ENCODE measurements at regions not wholly inside any gene's neighbourhood (a gene's known extent, or its start where the extent isn't known, plus 50 kb on each side); places are given as distances from the start of the nearest gene placed in this dataset.

DNA sequence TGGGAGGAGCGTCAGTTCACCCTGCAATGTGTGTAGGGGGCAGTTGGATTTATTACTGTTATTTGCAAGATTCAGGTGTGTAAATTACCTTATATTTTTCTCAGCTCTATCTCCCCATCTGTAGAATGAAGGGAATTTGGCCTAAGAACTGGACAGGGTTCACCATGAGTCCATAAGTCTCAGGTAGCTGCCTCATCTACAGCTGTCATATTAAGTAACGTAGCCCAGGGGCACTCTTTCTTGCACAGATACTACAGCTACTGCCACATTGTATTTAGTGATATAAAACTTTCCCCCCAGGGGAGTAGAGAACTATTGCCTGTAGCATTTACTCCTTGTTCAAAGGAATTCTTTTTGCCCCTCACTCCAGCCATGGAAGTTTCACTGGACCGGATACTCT lies 301.4 kb upstream of the ZNF608 start:
- Histone ChIP-seq H3K79me2 (ENCODE audit: low read length) (no peaks in the 10 kb centered on the region), H3K27ac (ENCODE audit: low read length) (no peak overlapping the region), H2AFZ (ENCODE audit: low read length) (no peak overlapping the region), H3K27me3 (ENCODE audit: low read length) (no peaks in the 10 kb centered on the region), H3K36me3 (ENCODE audit: low read depth, low read length) (no peaks in the 10 kb centered on the region), H4K20me1 (ENCODE audit: low read length) (no peaks in the 10 kb centered on the region), H3K4me3 (ENCODE audit: low read length) (no peak overlapping the region), H3K9me3 (ENCODE audit: low read length) (no peaks in the 10 kb centered on the region), H3K4me2 (ENCODE audit: low read length) (no peak overlapping the region), H3K4me1 (ENCODE audit: insufficient read depth, low read length) (peaks cover 60% of the 10 kb centered on the region), H3F3A (ENCODE audit: low read length, unreplicated experiment) (no peaks in the 10 kb centered on the region), H3K9ac (ENCODE audit: low read length) (no peak overlapping the region), H3K9me2 (replicated peaks; ENCODE audit: low read length) (no peaks in the 10 kb centered on the region)
- ATAC-seq: no peak
- intact Hi-C loops (cut with micrococcal nuclease): loop anchor here (5.0 to 10.0 kb wide), 5 partner anchors 129 to 633 kb away; no protein-coding TSS in a partner anchor
- DNase-seq: no peak
- CTCF ChIA-PET: interaction anchor here (0.5 kb wide), 1 partner anchor 352 kb away, joined by 4 read pairs; no protein-coding TSS in a partner anchor
- POLR2A ChIA-PET (ENCODE audit: unreplicated experiment): no interaction called here
- BruUV-seq (replicated peaks): no TSS peak
- TF ChIP-seq EZH2phosphoT487 (IDR thresholded peaks at IDR 0.05; ENCODE audit: borderline replicate concordance, low read length) (no peak), CTCF (conservative IDR thresholded peaks at IDR 0.05; ENCODE audit: low read depth, low read length) (no peak), EZH2 (IDR thresholded peaks at IDR 0.05; ENCODE audit: low read length, unreplicated experiment) (no peak)

- no peaks in the 10 kb centered on the region for H3K27me3 ChIP-seq (ENCODE audit: low read length)
- peaks cover 51% of the 10 kb centered on the region for H3K4me1 ChIP-seq (ENCODE audit: insufficient read depth, low read length)
- no TSS peak for BruUV-seq (replicated peaks)
- no peaks in the 10 kb centered on the region for H3K9me2 ChIP-seq (replicated peaks; ENCODE audit: low read length)
- H3K36me3 ChIP-seq (ENCODE audit: low read depth, low read length): no peaks in the 10 kb centered on the region
- no peaks in the 10 kb centered on the region for H3K9me3 ChIP-seq (ENCODE audit: low read length)
- peak overlapping the region; percentile 58 for H3K4me2 ChIP-seq (ENCODE audit: low read length)
- H4K20me1 ChIP-seq (ENCODE audit: low read length): no peaks in the 10 kb centered on the region
- H3F3A ChIP-seq (ENCODE audit: low read length, unreplicated experiment): no peaks in the 10 kb centered on the region
- peak overlapping the region; percentile 17; the same call in 1 of the 2 replicates for H3K4me3 ChIP-seq (ENCODE audit: low read length)
- ATAC-seq: 0 out of 2 replicates have a peak, but pooled peaks have one; percentile 12
- peak; percentile 74 for DNase-seq
- TF ChIP-seq CTCF (conservative IDR thresholded peaks at IDR 0.05; ENCODE audit: low read depth, low read length) (no peak), EZH2 (IDR thresholded peaks at IDR 0.05; ENCODE audit: low read length, unreplicated experiment) (no peak), EZH2phosphoT487 (IDR thresholded peaks at IDR 0.05; ENCODE audit: borderline replicate concordance, low read length) (no peak)
- no peaks in the 10 kb centered on the region for H3K79me2 ChIP-seq (ENCODE audit: low read length)
- H3K9ac ChIP-seq (ENCODE audit: low read length): no peak overlapping the region
- peak overlapping the region; percentile 32 for H2AFZ ChIP-seq (ENCODE audit: low read length)
- POLR2A ChIA-PET (ENCODE audit: unreplicated experiment): no interaction called here
- peak overlapping the region; percentile 73 for H3K27ac ChIP-seq (ENCODE audit: low read length)
- intact Hi-C loops (cut with micrococcal nuclease): loop anchor here (5.0 to 10.0 kb wide), 5 partner anchors 127 to 635 kb away; no protein-coding TSS in a partner anchor
- CTCF ChIA-PET: no interaction called here
Observed at GRCh38 chr5:125049721-125050702, 303.6 kb upstream of the ZNF608 start.

GRCh38 chr5:125050926-125051325 lies 304.5 kb upstream of the ZNF608 start:
- no peak overlapping the region for H3K4me3 ChIP-seq (ENCODE audit: low read length)
- H3K79me2 ChIP-seq (ENCODE audit: low read length): no peaks in the 10 kb centered on the region
- ChIA-PET POLR2A (ENCODE audit: unreplicated experiment) (no interaction called here), CTCF (no interaction called here)
- BruUV-seq (replicated peaks): no TSS peak
- no peaks in the 10 kb centered on the region for H3K36me3 ChIP-seq (ENCODE audit: low read depth, low read length)
- H4K20me1 ChIP-seq (ENCODE audit: low read length): no peaks in the 10 kb centered on the region
- H3K4me2 ChIP-seq (ENCODE audit: low read length): no peak overlapping the region
- intact Hi-C loops (cut with micrococcal nuclease): no loop called here
- peaks cover 44% of the 10 kb centered on the region for H3K4me1 ChIP-seq (ENCODE audit: insufficient read depth, low read length)
- no peak overlapping the region for H3K9ac ChIP-seq (ENCODE audit: low read length)
- DNase-seq (no peak), ATAC-seq (no peak)
- no peak overlapping the region for H3K27ac ChIP-seq (ENCODE audit: low read length)
- no peaks in the 10 kb centered on the region for H3K9me3 ChIP-seq (ENCODE audit: low read length)
- no peaks in the 10 kb centered on the region for H3K9me2 ChIP-seq (replicated peaks; ENCODE audit: low read length)
- no peaks in the 10 kb centered on the region for H3K27me3 ChIP-seq (ENCODE audit: low read length)
- TF ChIP-seq EZH2 (IDR thresholded peaks at IDR 0.05; ENCODE audit: low read length, unreplicated experiment): no peak
- no peak for TF ChIP-seq CTCF (conservative IDR thresholded peaks at IDR 0.05; ENCODE audit: low read depth, low read length)
- no peak for TF ChIP-seq EZH2phosphoT487 (IDR thresholded peaks at IDR 0.05; ENCODE audit: borderline replicate concordance, low read length)
- no peak overlapping the region for H2AFZ ChIP-seq (ENCODE audit: low read length)
- no peaks in the 10 kb centered on the region for H3F3A ChIP-seq (ENCODE audit: low read length, unreplicated experiment)
